Mesothelial cell of epicardium (in vitro differentiated cells): ENCODE measurements at regions not wholly inside any gene's neighbourhood (a gene's known extent, or its start where the extent isn't known, plus 50 kb on each side); places are given as distances from the start of the nearest gene placed in this dataset.

Source experiments
- DNase-seq, 2 experiments: peaks; one replicate each; pipeline ENCODE4 v3.0.0; 2021; ENCODE audit warnings: low spot score in 2 of 2; ENCODE audit not compliant: unreplicated experiment in 2 of 2
- H3K27ac Mint-ChIP-seq: 2 replicates; pipeline ENCODE4 v1.8.0; 2021; ENCODE audit warnings: mixed read lengths
- H3K27me3 Mint-ChIP-seq: 2 replicates; pipeline ENCODE4 v1.8.0; 2021; ENCODE audit warnings: low read depth, mixed read lengths
- H3K36me3 Mint-ChIP-seq: 2 replicates; pipeline ENCODE4 v1.8.0; 2021; ENCODE audit warnings: mixed read lengths
- H3K4me1 Mint-ChIP-seq: 2 replicates; pipeline ENCODE4 v1.8.0; 2021; ENCODE audit warnings: mixed read lengths
- H3K4me3 Mint-ChIP-seq: 2 replicates; pipeline ENCODE4 v1.8.0; 2021; ENCODE audit warnings: mild to moderate bottlenecking, moderate library complexity, mixed read lengths
- H3K9me3 Mint-ChIP-seq: 2 replicates; pipeline ENCODE4 v1.8.0; 2021; ENCODE audit warnings: mixed read lengths
- TF ChIP-seq, protein P1 (sequence below): fragments of 200-600 bp; sonication (generic); IDR thresholded peaks from one replicate; pipeline ENCODE4 v1.5.0; 2021; ENCODE audit warnings: antibody characterized with exemption; ENCODE audit not compliant: unreplicated experiment

DNA sequence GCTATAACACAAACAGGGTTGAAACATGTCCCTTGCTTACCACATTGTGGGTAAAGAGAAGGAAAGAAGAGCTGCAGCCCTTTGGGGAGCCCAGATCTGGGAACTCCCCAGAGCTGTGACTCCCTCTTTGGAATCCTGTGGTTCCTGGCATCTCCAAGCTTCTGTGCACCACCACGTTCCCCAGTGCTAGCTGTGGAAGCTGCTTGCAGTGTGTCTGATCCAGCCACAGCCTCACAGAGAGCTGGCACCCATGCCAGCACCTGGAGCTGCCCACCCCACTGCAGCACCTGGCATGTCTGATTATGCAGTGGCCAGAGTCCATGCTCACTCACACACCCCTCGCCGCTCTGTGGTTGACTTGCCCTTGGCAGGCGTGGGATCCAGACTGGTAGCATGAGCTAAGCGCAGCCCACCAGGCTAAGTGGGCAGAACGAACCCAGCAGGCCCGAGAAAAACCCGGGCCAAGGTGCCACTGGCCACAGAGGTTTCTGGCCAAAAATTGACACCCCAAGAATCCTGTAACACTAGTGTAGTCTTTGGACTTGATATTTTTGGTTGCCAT lies 252.6 kb upstream of the KCNJ16 start:
- no peak overlapping the region for H3K27ac Mint-ChIP-seq
- no peaks in the 10 kb centered on the region for H3K27me3 Mint-ChIP-seq
- no peak overlapping the region for H3K4me3 Mint-ChIP-seq
- H3K36me3 Mint-ChIP-seq = no peaks in the 10 kb centered on the region
- DNase-seq = no peak
- peaks cover 15% of the 10 kb centered on the region for H3K4me1 Mint-ChIP-seq
- TF ChIP-seq, protein P1, sequence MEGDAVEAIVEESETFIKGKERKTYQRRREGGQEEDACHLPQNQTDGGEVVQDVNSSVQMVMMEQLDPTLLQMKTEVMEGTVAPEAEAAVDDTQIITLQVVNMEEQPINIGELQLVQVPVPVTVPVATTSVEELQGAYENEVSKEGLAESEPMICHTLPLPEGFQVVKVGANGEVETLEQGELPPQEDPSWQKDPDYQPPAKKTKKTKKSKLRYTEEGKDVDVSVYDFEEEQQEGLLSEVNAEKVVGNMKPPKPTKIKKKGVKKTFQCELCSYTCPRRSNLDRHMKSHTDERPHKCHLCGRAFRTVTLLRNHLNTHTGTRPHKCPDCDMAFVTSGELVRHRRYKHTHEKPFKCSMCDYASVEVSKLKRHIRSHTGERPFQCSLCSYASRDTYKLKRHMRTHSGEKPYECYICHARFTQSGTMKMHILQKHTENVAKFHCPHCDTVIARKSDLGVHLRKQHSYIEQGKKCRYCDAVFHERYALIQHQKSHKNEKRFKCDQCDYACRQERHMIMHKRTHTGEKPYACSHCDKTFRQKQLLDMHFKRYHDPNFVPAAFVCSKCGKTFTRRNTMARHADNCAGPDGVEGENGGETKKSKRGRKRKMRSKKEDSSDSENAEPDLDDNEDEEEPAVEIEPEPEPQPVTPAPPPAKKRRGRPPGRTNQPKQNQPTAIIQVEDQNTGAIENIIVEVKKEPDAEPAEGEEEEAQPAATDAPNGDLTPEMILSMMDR = no peak
- H3K9me3 Mint-ChIP-seq = peaks cover 17% of the 10 kb centered on the region

DNA sequence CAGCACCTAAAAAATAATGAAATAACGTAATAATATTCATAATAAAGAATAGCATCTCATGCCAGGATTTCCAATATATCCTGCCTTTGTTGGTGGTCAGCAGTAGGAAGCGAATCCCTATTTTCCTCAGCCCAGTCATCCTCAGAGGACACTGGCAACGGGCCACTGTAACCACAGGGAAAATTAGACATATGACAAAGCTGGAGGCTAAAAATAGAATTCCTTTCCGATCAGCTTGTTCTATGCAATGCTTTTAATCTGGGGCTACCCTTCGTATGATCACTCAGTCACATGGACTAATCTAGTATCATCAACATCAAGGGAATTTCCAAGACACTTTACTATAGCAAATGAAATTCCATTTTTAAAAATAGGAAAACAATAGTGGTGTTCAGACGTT lies 246.9 kb upstream of the KCNJ16 start:
- Mint-ChIP-seq H3K36me3 (no peaks in the 10 kb centered on the region), H3K27ac (no peak overlapping the region), H3K4me1 (no peaks in the 10 kb centered on the region), H3K27me3 (no peaks in the 10 kb centered on the region), H3K9me3 (peaks cover 15% of the 10 kb centered on the region), H3K4me3 (no peak overlapping the region)
- no peak for DNase-seq
- TF ChIP-seq, protein P1 = no peak

DNA sequence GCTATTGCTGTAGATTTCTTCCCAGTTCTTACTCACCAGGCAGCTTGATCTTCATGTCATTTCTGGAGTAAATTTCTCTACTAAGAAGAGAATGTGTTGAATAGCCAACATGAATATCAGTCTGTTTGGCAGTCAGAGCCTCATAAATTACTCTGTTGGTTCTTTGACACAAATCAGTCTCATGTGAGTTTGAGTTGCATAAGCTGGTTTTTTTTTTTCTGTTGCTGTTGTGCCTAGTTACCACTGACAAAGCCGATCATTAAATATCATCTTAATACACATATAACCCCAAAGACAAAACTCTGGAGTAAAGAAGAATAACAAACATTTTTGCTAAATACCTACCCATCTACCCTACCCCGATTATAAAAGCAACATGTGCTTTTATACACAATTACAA lies 240.5 kb upstream of the KCNJ16 start:
- Mint-ChIP-seq H3K27ac (no peak overlapping the region), H3K4me1 (no peaks in the 10 kb centered on the region), H3K36me3 (peaks cover 6% of the 10 kb centered on the region), H3K9me3 (peaks cover 9% of the 10 kb centered on the region), H3K4me3 (no peak overlapping the region), H3K27me3 (no peaks in the 10 kb centered on the region)
- DNase-seq = no peak
- TF ChIP-seq, protein P1 = no peak

DNA sequence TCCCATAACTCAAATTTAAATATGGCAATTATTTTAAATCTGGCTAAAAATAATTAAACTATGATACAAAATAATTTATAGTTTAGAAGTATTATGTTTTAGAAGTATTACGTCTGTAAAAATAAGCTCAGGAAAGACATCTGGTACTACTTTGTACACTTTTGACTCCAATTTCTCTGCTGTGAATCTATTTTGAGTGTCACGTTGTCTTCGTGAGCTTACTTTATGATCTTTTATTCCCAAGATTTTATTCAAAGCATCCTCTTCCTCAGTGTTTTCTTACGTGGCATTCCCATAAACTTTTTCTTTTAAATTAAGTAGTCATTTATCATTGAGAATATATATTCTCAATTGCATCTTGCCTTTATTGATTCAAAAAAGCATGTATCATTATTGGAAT lies 223.3 kb upstream of the KCNJ16 start:
- Mint-ChIP-seq H3K36me3 (peaks cover 9% of the 10 kb centered on the region), H3K4me3 (no peak overlapping the region), H3K27me3 (no peaks in the 10 kb centered on the region), H3K9me3 (peaks cover 37% of the 10 kb centered on the region), H3K4me1 (peaks cover 27% of the 10 kb centered on the region), H3K27ac (no peak overlapping the region)
- TF ChIP-seq, protein P1 = no peak
- DNase-seq = no peak

DNA sequence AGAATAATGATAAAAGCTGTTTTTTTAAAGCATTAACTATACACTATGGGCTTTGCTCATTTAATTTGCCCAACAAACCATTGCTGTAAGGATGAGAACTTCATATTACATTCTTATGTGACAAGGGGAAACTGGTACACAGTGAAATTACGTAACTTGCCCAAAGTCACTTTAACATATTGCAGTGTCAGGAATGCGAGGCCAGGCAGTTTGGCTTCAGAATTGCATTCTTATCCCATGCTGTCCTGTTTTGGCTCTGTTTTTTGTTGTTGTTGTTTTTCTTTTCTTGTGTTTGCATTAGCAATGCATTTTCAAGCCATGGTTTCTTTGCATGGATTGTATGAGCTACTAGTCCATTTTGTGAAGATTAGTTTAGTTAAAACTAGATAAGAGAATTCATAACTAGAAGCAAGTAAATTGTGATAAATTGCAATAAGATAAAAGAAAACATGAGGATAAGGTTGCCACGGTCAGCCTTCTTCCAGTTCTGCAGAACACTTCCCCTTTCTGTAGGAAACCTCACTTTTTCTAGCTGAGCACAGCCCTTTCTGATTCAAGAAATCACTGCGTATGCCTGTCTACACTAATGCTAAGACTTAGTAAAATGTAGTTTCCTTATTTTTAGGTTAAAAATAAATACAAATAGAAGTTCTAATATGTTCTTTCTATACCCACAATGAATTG lies 221.3 kb upstream of the KCNJ16 start:
- H3K4me3 Mint-ChIP-seq = no peak overlapping the region
- no peak for DNase-seq
- peaks cover 25% of the 10 kb centered on the region for H3K4me1 Mint-ChIP-seq

More for the DNA sequence above, 221.3 kb upstream of the KCNJ16 start:
- TF ChIP-seq, protein P1 = no peak
- peak overlapping the region; percentile 86 for H3K27ac Mint-ChIP-seq
- H3K27me3 Mint-ChIP-seq = no peaks in the 10 kb centered on the region
- peaks cover 21% of the 10 kb centered on the region for H3K36me3 Mint-ChIP-seq
- peaks cover 48% of the 10 kb centered on the region for H3K9me3 Mint-ChIP-seq
